NCI-H187 treated with DMSO at 0.1 percent for 48 hours (cell line): ENCODE measurements at regions not wholly inside any gene's neighbourhood (a gene's known extent, or its start where the extent isn't known, plus 50 kb on each side); places are given as distances from the start of the nearest gene placed in this dataset.
"Not testable (repeated sequence)": the region's sequence is repeated elsewhere in the genome, so short reads cannot be mapped to it uniquely, and the experiment has no call there.

Experiments
- DNase-seq: peaks from one replicate; lab custom pipeline; 2025; lab: John Stamatoyannopoulos, UW

- DNase-seq: not testable (repeated sequence)
These were observed 113.1 kb upstream of the CCZ1B start for GRCh38 chr7:6939126-6939525.

GRCh38 chr7:6939896-6940295, 113.8 kb upstream of the CCZ1B start:
- DNase-seq: not testable (repeated sequence)

- DNase-seq: not testable (repeated sequence)
These were observed 120.8 kb upstream of the CCZ1B start for GRCh38 chr7:6946873-6947272.

GRCh38 chr7:6950231-6950630, 124.2 kb upstream of the CCZ1B start:
- DNase-seq: not testable (repeated sequence)

GRCh38 chr7:6951553-6951952, 125.5 kb upstream of the CCZ1B start:
- not testable (repeated sequence) for DNase-seq

GRCh38 chr7:6953138-6953797, 127.2 kb upstream of the CCZ1B start:
- not testable (repeated sequence) for DNase-seq

GRCh38 chr7:6953798-6954181, 127.7 kb upstream of the CCZ1B start:
- DNase-seq: not testable (repeated sequence)

- DNase-seq: not testable (repeated sequence)
These were observed 129.3 kb upstream of the CCZ1B start for GRCh38 chr7:6955385-6955784.

- DNase-seq: not testable (repeated sequence)
These were observed 130.0 kb upstream of the CCZ1B start for GRCh38 chr7:6955990-6956566.

GRCh38 chr7:6958371-6958770, 132.3 kb upstream of the CCZ1B start:
- DNase-seq: not testable (repeated sequence)

GRCh38 chr7:6959942-6960341, 133.9 kb upstream of the CCZ1B start:
- not testable (repeated sequence) for DNase-seq

- DNase-seq: not testable (repeated sequence)
These were observed 136.8 kb upstream of the CCZ1B start for GRCh38 chr7:6962871-6963270.

- not testable (repeated sequence) for DNase-seq
These were observed 139.0 kb upstream of the CCZ1B start for GRCh38 chr7:6965051-6965450.

GRCh38 chr7:6970180-6970579, 144.1 kb upstream of the CCZ1B start:
- DNase-seq: not testable (repeated sequence)

- not testable (repeated sequence) for DNase-seq
These were observed 148.8 kb upstream of the CCZ1B start for GRCh38 chr7:6974876-6975275.

GRCh38 chr7:6975346-6975745, 149.3 kb upstream of the CCZ1B start:
- not testable (repeated sequence) for DNase-seq

- not testable (repeated sequence) for DNase-seq
These were observed 151.3 kb upstream of the CCZ1B start for GRCh38 chr7:6977368-6977767.

GRCh38 chr7:6978326-6978725, 152.3 kb upstream of the CCZ1B start:
- not testable (repeated sequence) for DNase-seq

GRCh38 chr7:6979456-6979855, 153.4 kb upstream of the CCZ1B start:
- DNase-seq: not testable (repeated sequence)

- not testable (repeated sequence) for DNase-seq
These were observed 156.3 kb upstream of the CCZ1B start for GRCh38 chr7:6982375-6982774.

GRCh38 chr7:6986892-6987291, 160.8 kb upstream of the CCZ1B start:
- not testable (repeated sequence) for DNase-seq

- not testable (repeated sequence) for DNase-seq
These were observed 162.5 kb upstream of the CCZ1B start for GRCh38 chr7:6988608-6989007.

- not testable (repeated sequence) for DNase-seq
These were observed 163.9 kb upstream of the CCZ1B start for GRCh38 chr7:6989968-6990367.
